ENCODE measurements at regions not wholly inside any gene's neighbourhood (a gene's known extent, or its start where the extent isn't known, plus 50 kb on each side); places are given as distances from the start of the nearest gene placed in this dataset.

- TF ChIP-seq CTCF (IDR thresholded peaks at IDR 0.05; ENCODE audit: low read depth, low read length, missing input control): no peak
- no peak for TF ChIP-seq EGR1 (IDR thresholded peaks at IDR 0.05; ENCODE audit: low read depth in 2 of 2)
- no peak for TF ChIP-seq JUND (IDR thresholded peaks at IDR 0.05)
- TF ChIP-seq MAX (IDR thresholded peaks at IDR 0.05): no peak
- no peak for TF ChIP-seq TAF1 (conservative IDR thresholded peaks at IDR 0.05)
These were observed 479.4 kb upstream of the MPDZ start for GRCh38 chr9:13758936-13759335.
